Inflammatory macrophage (primary cell): ENCODE measurements at regions not wholly inside any gene's neighbourhood (a gene's known extent, or its start where the extent isn't known, plus 50 kb on each side); places are given as distances from the start of the nearest gene placed in this dataset.

Source experiments
- DNase-seq, 2 donors: peaks; one replicate each; pipeline ENCODE4 v3.0.0-alpha.2; 2020 to 2022

GRCh38 chr9:88766778-88767503, 224.3 kb upstream of the S1PR3 start:
- no peak for DNase-seq

GRCh38 chr9:88767504-88767790, 223.8 kb upstream of the S1PR3 start:
- no peak for DNase-seq

GRCh38 chr9:88772575-88772974, 218.7 kb upstream of the S1PR3 start:
- no peak for DNase-seq

GRCh38 chr9:88773126-88773525, 218.1 kb upstream of the S1PR3 start:
- no peak for DNase-seq

- no peak for DNase-seq
Observed at GRCh38 chr9:88773627-88774244, 217.5 kb upstream of the S1PR3 start.

GRCh38 chr9:88775037-88775471, 216.2 kb upstream of the S1PR3 start:
- DNase-seq: peak in 1 of 2 donors; percentile 3

- no peak for DNase-seq
Observed at GRCh38 chr9:88775559-88775958, 215.7 kb upstream of the S1PR3 start.

- DNase-seq: no peak
Observed at GRCh38 chr9:88775966-88776365, 215.3 kb upstream of the S1PR3 start.

GRCh38 chr9:88776717-88777497, 214.4 kb upstream of the S1PR3 start:
- no peak for DNase-seq

- no peak for DNase-seq
Observed at GRCh38 chr9:88777498-88778312, 213.6 kb upstream of the S1PR3 start.

GRCh38 chr9:88781628-88782391, 209.5 kb upstream of the S1PR3 start:
- DNase-seq: peak; percentile 58 to 63

- no peak for DNase-seq
Observed at GRCh38 chr9:88782931-88783710, 208.1 kb upstream of the S1PR3 start.

GRCh38 chr9:88783711-88784083, 207.6 kb upstream of the S1PR3 start:
- DNase-seq: peak in 1 of 2 donors; percentile 7

- DNase-seq: no peak
Observed at GRCh38 chr9:88784960-88785359, 206.3 kb upstream of the S1PR3 start.

- no peak for DNase-seq
Observed at GRCh38 chr9:88786291-88787079, 204.8 kb upstream of the S1PR3 start.

- DNase-seq: peak in 1 of 2 donors; percentile 8
Observed at GRCh38 chr9:88789785-88790184, 201.5 kb upstream of the S1PR3 start.

GRCh38 chr9:88791105-88791805, 200.0 kb upstream of the S1PR3 start:
- DNase-seq: peak; percentile 48 to 53

GRCh38 chr9:88792502-88792901, 198.8 kb upstream of the S1PR3 start:
- DNase-seq: no peak

- DNase-seq: peak in 1 of 2 donors; percentile 39
Observed at GRCh38 chr9:88794100-88794499, 197.2 kb upstream of the S1PR3 start.

- no peak for DNase-seq
Observed at GRCh38 chr9:88796947-88797346, 194.3 kb upstream of the S1PR3 start.
